Activated naive CD4-positive, alpha-beta T cell treated with anti-CD3 and anti-CD28 coated beads for 36 hours (primary cell): ENCODE measurements at regions not wholly inside any gene's neighbourhood (a gene's known extent, or its start where the extent isn't known, plus 50 kb on each side); places are given as distances from the start of the nearest gene placed in this dataset.

ENCODE experiments used
- CTCF ChIA-PET: fragments of 350-600 bp; sonication (Branson Sonifier 250); formaldehyde crosslinking; loops from one replicate; lab custom pipeline; 2021; ENCODE audit warnings: antibody characterized with exemption; lab: Charles Lee
- DNase-seq: peaks from one replicate; pipeline ENCODE4 v3.0.0-alpha.2; 2020
- H3K27ac Mint-ChIP-seq: one replicate; pipeline ENCODE4 v1.8.0; 2021; ENCODE audit warnings: mild to moderate bottlenecking, mixed read lengths
- H3K27me3 Mint-ChIP-seq: one replicate; pipeline ENCODE4 v1.8.0; 2021; ENCODE audit warnings: low read depth, mixed read lengths
- H3K36me3 Mint-ChIP-seq: one replicate; pipeline ENCODE4 v1.8.0; 2021; ENCODE audit warnings: low read depth, mixed read lengths
- H3K4me1 Mint-ChIP-seq: one replicate; pipeline ENCODE4 v1.8.0; 2021; ENCODE audit warnings: low read depth, mixed read lengths
- H3K4me3 Mint-ChIP-seq: one replicate; pipeline ENCODE4 v1.8.0; 2021; ENCODE audit warnings: mild to moderate bottlenecking, moderate library complexity, mixed read lengths
- H3K9me3 Mint-ChIP-seq: one replicate; pipeline ENCODE4 v1.8.0; 2021; ENCODE audit warnings: mixed read lengths
- intact Hi-C: fragments of 100-400 bp; cut with micrococcal nuclease; formaldehyde crosslinking; loops from one replicate; pipeline ENCODE4 v1.15.1; 2023

DNA sequence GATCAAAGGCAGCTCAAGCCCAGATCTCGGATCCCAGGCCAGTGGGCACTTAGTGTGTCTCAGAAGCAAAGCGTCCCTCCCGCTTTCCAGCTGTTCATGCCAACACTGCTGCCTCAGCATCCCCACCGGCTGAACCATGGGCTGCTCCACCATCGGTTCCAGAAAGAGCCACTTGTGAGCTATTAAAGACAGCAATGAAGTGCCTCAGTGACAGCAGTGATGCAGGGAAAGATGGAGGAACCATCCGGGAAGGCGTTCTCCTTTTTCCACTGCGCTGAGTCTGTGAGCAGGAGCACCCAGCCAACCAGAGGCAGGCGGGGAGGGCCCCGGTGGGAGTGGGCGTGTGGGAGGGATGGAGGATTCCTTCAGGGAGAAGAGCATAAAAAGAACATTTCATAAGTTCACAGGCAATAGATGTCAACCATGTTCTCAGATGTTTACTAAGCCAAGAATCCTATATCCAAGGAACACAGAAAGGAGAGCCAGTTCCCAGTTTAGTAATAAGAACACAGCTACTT is 96.2 kb upstream of the MKI67 start:
- CTCF ChIA-PET = interaction anchor here (0.7 to 2.0 kb wide), 2 partner anchors 11 to 44 kb away, joined by 3 to 4 read pairs; no protein-coding TSS in a partner anchor
- peaks cover 8% of the 10 kb centered on the region for H3K4me1 Mint-ChIP-seq

DNA sequence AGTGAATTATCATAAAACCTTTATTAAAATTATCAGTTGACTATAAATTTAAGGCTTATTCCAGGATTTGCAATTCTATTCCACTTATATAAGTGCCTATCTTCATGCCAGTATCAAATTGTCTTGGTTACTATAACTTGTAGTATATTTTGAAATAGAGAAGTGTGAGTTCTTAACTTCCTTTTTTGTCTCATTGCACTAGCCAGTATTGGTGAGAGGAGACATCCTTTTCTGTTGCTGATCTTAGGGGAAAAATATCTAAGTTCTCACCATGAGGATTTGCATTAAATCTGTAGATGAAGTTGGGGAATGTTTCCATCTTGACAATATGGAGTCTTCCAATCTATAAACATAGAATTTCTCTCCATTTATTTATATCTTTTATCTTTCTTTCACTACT is 104.2 kb upstream of the MKI67 start:
- no peak for DNase-seq
- Mint-ChIP-seq H3K4me3 (no peak overlapping the region), H3K27me3 (peaks cover 20% of the 10 kb centered on the region), H3K27ac (no peak overlapping the region), H3K36me3 (peaks cover 11% of the 10 kb centered on the region), H3K9me3 (peaks cover 11% of the 10 kb centered on the region), H3K4me1 (no peaks in the 10 kb centered on the region)
- intact Hi-C loops = no loop called here
- CTCF ChIA-PET = interaction anchor here (1.0 kb wide), 1 partner anchor 21 kb away, joined by 4 read pairs; no protein-coding TSS in a partner anchor

More for the DNA sequence above, 96.2 kb upstream of the MKI67 start:
- no peak for DNase-seq
- Mint-ChIP-seq H3K36me3 (no peaks in the 10 kb centered on the region), H3K9me3 (no peaks in the 10 kb centered on the region), H3K27ac (no peak overlapping the region), H3K4me3 (no peak overlapping the region), H3K27me3 (peaks cover 11% of the 10 kb centered on the region)
- intact Hi-C loops = no loop called here

DNA sequence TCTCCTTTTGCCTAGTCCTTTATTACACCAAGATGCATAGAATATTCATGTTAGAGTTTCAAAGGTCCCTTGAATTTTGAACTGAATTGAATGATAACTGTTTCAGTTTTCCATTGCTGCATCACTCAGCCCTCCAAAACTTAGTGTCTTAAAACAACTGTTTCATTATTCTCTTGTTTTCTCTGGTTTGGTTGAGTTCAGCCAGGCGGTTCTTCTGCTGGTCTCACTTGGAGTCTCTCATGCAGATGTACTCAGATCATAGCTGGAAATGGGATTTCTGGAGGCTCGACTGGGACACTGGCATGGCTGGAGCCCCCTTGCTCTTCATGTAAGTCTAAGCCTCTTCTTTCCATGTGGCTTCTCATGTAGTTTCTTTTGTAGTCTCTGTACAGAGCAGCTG is 107.2 kb upstream of the MKI67 start:
- intact Hi-C loops = no loop called here
- Mint-ChIP-seq H3K4me1 (no peaks in the 10 kb centered on the region), H3K36me3 (peaks cover 11% of the 10 kb centered on the region), H3K4me3 (no peak overlapping the region), H3K27ac (no peak overlapping the region), H3K9me3 (peaks cover 11% of the 10 kb centered on the region), H3K27me3 (peaks cover 14% of the 10 kb centered on the region)
- no peak for DNase-seq
- CTCF ChIA-PET = no interaction called here

DNA sequence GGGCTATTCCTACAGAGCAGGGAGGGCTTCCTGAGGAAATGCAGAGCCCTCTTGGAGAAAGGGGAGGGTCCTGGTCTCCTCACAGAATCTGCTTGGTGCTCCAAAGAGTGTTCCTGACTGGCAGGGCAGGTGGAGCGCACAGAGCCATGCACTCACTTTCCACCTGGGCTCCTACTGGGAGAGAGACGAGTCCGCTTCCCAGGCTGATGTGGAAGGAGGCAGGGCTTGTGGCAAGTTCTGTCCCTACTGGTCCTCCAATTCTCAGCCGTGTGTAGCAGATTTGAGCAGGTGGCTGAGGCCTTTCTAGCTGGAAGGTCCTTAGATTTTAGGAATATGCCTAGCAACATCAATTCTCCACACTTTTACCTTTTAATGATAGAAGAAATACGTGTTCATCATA is 111.5 kb upstream of the MKI67 start:
- Mint-ChIP-seq H3K4me1 (no peaks in the 10 kb centered on the region), H3K36me3 (peaks cover 10% of the 10 kb centered on the region), H3K4me3 (no peak overlapping the region), H3K9me3 (peaks cover 11% of the 10 kb centered on the region), H3K27me3 (peaks cover 10% of the 10 kb centered on the region), H3K27ac (no peak overlapping the region)
- no peak for DNase-seq
- CTCF ChIA-PET = no interaction called here
- intact Hi-C loops = no loop called here

DNA sequence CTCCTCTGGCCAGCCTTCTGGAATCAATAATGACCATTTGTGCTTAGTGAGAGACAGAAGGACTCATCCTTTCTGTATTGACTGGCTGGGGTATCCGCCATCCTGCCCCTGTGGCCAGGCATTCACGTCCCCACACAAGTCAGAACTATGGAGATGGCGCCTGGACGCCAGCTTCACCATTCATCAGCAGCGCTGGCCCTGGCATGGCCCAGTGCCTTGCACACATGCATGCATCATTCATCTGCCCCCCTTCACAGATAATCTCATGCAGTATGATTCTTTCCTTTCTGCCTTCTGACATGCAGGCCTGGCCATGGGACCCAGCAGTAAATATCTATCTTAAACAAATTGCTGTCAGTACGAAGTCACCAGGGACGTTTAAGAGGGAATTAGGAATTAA is 114.8 kb upstream of the MKI67 start:
- H3K4me1 Mint-ChIP-seq = no peaks in the 10 kb centered on the region
- no peak overlapping the region for H3K27ac Mint-ChIP-seq
- H3K36me3 Mint-ChIP-seq = no peaks in the 10 kb centered on the region
- no peaks in the 10 kb centered on the region for H3K9me3 Mint-ChIP-seq
- intact Hi-C loops = no loop called here
- no peak for DNase-seq
- CTCF ChIA-PET = no interaction called here
- H3K4me3 Mint-ChIP-seq = no peak overlapping the region
- H3K27me3 Mint-ChIP-seq = no peaks in the 10 kb centered on the region

DNA sequence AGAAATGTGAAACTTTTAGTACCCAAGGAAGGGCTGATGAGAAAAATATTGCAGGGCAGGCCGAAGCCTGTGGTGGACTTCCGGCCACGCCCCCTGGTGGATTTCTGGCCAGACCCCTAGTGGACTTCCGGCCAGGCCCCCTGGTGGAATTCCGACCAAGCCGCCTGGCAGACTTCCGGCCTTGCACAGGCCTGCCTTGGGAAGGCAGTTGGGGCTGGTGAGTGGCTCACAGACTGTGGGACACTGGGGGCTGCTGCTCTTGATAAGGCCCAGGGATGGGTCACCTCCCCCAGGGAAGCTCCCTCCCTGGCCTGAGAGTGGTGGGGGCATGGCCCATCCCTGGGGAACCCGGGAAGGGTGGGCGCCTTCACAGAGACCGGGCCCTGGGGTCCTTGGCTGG is 116.4 kb upstream of the MKI67 start:
- H3K27ac Mint-ChIP-seq = no peak overlapping the region
- no peaks in the 10 kb centered on the region for H3K9me3 Mint-ChIP-seq
- DNase-seq = no peak
- no peak overlapping the region for H3K4me3 Mint-ChIP-seq
- intact Hi-C loops = no loop called here
- no peaks in the 10 kb centered on the region for H3K4me1 Mint-ChIP-seq
- H3K36me3 Mint-ChIP-seq = no peaks in the 10 kb centered on the region
- CTCF ChIA-PET = no interaction called here
- no peaks in the 10 kb centered on the region for H3K27me3 Mint-ChIP-seq

DNA sequence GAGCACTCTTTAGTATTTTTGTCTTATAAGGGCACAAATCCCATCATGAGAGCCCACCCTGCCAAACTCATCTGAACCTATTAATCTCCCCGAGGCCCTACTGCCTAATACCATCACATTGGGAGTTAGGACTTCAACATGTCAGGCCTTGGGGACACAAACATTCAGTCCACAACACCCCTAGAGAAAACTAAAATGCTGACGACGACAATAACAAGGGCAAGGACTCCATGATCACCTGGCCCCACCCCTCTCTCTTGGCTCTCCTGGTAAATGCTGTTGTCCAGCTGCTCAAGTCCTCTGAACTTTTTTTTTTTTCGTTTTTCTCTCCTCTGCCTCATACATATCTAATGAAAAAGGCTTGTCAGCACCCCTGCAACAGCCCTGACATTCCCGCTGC is 118.8 kb upstream of the MKI67 start:
- CTCF ChIA-PET = no interaction called here
- no peaks in the 10 kb centered on the region for H3K36me3 Mint-ChIP-seq
- H3K4me1 Mint-ChIP-seq = no peaks in the 10 kb centered on the region
- H3K9me3 Mint-ChIP-seq = no peaks in the 10 kb centered on the region
- no peak overlapping the region for H3K27ac Mint-ChIP-seq
- DNase-seq = no peak
- H3K27me3 Mint-ChIP-seq = no peaks in the 10 kb centered on the region
- intact Hi-C loops = no loop called here
- H3K4me3 Mint-ChIP-seq = no peak overlapping the region

DNA sequence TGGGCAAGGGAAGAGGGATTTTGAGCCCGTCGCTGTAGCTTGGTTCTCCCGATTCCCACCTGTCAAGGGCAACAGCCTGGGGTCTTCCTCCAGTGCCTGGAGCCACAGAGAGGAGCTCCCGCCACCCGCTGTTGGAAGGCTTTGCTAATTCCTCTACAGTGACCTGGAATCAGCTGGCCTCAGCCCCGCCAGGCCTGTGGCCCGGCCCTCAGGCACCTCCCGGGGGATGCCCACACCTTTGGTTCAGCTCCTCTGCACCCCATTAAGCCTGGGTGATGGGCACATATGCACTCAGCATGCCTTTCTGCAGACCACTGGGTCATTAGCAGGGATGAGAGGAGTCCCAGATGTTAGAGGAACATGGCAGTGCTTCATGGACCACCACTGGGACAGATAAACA is 121.4 kb upstream of the MKI67 start:
- Mint-ChIP-seq H3K27ac (no peak overlapping the region), H3K4me1 (no peaks in the 10 kb centered on the region), H3K9me3 (no peaks in the 10 kb centered on the region), H3K4me3 (no peak overlapping the region), H3K27me3 (no peaks in the 10 kb centered on the region), H3K36me3 (no peaks in the 10 kb centered on the region)
- intact Hi-C loops = no loop called here
- CTCF ChIA-PET = no interaction called here
- DNase-seq = no peak

DNA sequence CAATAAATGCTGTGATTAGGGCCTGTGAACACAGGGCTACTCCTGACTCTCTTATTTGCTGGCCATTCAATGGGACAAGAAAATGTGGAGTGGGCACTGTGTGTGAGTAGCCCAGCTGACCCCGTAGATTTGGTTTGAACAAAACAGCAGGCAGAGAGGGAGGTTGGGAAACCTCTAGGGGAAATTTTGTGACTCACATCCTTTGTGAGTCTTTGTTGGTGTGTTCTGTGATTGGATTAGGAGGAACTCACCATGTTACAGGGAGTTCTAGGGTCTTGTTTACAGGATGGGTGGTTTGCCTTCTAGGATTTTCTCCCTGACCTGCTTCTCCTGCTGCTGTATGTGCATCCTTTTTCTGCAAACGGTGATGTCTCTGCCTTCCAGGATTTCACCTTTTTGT is 128.3 kb upstream of the MKI67 start:
- no peaks in the 10 kb centered on the region for H3K4me1 Mint-ChIP-seq
- peaks cover 14% of the 10 kb centered on the region for H3K27me3 Mint-ChIP-seq
- no peak for DNase-seq
- no peak overlapping the region for H3K27ac Mint-ChIP-seq
- intact Hi-C loops = no loop called here
- CTCF ChIA-PET = no interaction called here
- H3K4me3 Mint-ChIP-seq = no peak overlapping the region
- H3K9me3 Mint-ChIP-seq = no peaks in the 10 kb centered on the region
- no peaks in the 10 kb centered on the region for H3K36me3 Mint-ChIP-seq

DNA sequence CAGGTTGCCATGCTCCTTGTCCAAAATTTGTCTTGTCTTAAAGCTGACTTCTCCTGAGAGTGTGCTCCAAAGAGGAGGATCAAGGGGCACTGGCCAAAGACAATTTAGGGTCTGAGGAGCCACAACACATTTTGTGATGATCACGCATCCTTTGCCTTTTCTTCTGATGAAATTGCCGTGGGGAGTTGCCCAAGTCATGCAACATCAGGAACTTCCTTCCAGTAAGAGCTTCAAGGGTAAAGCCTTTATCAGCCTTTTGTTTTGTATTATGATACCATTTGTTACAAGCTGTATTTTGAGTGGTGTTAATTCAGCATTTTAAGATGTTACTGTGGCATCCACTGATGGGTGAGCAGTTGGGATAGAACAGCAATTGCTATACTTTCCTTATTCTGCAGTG is 131.2 kb upstream of the MKI67 start:
- DNase-seq = no peak
- peaks cover 17% of the 10 kb centered on the region for H3K27me3 Mint-ChIP-seq
- no peak overlapping the region for H3K4me3 Mint-ChIP-seq
- no peak overlapping the region for H3K27ac Mint-ChIP-seq
- intact Hi-C loops = no loop called here
- no peaks in the 10 kb centered on the region for H3K4me1 Mint-ChIP-seq
- H3K36me3 Mint-ChIP-seq = no peaks in the 10 kb centered on the region
- CTCF ChIA-PET = interaction anchor here (1.5 kb wide), 1 partner anchor 12 kb away, joined by 3 read pairs; no protein-coding TSS in a partner anchor
- H3K9me3 Mint-ChIP-seq = no peaks in the 10 kb centered on the region

DNA sequence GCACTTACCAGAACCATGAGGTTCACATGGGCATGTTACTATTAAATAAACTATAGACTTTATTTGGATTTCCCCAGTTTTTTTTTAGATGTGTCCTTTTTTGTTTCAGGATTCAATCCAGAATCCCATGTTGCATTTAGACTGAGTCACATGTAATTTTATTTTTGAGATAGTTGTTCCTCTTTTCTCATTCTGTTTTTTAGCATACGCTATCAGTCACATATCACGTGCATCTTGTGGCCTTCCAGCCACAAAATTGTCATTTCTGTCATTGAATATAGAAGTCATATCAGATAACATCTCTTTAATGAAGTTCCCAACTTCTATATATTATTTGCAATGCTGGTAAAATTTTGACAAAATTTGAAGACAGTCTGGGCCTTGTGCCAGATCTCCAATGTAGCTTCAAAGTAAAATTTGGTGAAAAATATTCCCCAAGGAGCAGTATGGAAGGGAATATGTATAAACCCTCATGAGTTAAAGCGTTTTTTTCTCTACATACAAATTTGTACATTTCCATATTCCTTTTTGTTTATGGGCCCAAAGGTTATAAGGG is 132.3 kb upstream of the MKI67 start:
- no peak for DNase-seq
- Mint-ChIP-seq H3K4me3 (no peak overlapping the region), H3K27ac (no peak overlapping the region), H3K27me3 (peaks cover 15% of the 10 kb centered on the region), H3K4me1 (no peaks in the 10 kb centered on the region), H3K9me3 (no peaks in the 10 kb centered on the region), H3K36me3 (no peaks in the 10 kb centered on the region)
- CTCF ChIA-PET = interaction anchor here (1.5 kb wide), 1 partner anchor 11 kb away, joined by 3 read pairs; no protein-coding TSS in a partner anchor
- intact Hi-C loops = no loop called here

DNA sequence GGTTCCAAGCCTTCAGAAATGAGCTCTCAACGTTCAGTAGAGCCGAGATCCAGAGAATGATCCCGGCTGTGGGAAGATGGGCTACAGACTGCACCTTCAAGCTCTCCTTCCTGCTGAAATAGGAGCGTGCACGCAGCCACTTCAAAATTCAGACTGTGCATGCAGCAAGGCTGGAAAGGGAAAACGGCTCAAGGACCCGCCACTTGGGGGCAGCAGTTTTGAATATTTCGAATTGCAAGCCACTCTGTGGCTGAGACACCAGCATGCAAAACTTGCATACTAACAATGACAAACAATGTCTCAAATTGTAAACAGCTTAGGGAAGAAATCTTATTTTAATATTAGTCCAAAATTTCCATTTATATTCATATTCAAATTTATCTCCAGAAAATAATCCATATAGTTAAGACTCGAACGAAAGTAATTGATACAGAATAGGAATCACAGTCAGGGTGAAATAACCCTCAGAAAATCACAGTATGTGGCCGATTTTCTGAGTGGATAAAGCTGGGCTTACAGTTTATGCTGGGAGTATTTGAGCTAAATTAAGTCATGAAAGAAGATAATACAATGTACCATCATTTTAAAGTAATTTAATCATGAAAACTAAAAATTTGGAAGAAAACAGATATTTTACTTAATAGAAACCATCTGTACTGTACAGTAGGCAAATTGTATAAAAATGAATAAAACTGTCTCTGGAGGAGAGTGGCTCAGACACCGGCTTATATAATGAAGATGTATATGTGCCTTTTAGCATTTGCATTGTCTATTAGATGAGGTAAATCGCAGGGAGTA is 137.9 kb upstream of the MKI67 start:
- no peaks in the 10 kb centered on the region for H3K4me1 Mint-ChIP-seq
- CTCF ChIA-PET = interaction anchor here (0.6 to 1.0 kb wide), 2 partner anchors 11 to 345 kb away, joined by 4 read pairs; no protein-coding TSS in a partner anchor
- H3K27me3 Mint-ChIP-seq = peaks cover 30% of the 10 kb centered on the region

More for the DNA sequence above, 137.9 kb upstream of the MKI67 start:
- Mint-ChIP-seq H3K9me3 (no peaks in the 10 kb centered on the region), H3K4me3 (no peak overlapping the region), H3K36me3 (no peaks in the 10 kb centered on the region), H3K27ac (no peak overlapping the region)
- DNase-seq = peak; percentile 74
- intact Hi-C loops = loop anchor here (2.0 to 5.0 kb wide), 2 partner anchors 595 to 1708 kb away; no protein-coding TSS in a partner anchor
